ENCODE measurements at regions not wholly inside any gene's neighbourhood (a gene's known extent, or its start where the extent isn't known, plus 50 kb on each side); places are given as distances from the start of the nearest gene placed in this dataset.

DNA sequence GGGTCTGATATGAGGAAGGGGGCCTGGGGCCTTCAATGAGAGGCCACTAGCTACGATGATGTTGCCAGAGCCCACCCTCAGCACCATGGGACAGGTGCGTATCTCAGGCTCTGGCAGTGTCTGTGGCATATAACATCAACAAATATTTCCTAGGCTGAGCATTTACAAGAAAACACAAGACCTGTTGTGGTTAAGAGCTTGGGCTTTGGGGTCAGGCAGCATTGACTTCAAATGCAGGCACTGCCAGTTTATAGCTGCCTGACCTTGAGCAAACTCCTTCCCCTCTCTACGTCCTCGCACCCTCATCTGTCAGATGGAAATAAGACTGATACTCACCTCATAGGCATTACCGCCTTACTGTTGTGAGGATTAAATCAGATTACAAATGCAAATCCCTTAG is 156.0 kb downstream of the KATNAL1 start:
- no peak for DNase-seq (ENCODE audit: low spot score)

DNA sequence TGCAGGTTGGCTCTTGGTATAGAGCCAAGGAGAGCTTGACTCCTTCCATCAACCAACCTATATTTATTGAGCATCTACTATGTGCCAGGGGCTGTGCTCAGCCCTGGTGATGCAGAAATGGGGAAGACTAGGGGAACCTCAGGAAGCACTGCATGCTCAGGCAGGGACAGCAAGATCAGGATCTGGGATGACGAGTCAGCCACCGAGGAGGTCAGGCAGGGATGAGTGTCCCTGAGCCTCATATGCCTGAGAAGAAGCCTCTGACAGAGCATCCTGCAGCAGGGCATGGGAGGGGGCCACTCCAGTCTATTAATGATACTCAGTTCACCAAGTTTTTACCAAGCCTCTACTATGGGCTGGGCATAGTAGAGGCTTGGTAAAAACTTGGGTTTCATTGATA is 158.1 kb downstream of the KATNAL1 start:
- DNase-seq (ENCODE audit: low spot score), result no peak

DNA sequence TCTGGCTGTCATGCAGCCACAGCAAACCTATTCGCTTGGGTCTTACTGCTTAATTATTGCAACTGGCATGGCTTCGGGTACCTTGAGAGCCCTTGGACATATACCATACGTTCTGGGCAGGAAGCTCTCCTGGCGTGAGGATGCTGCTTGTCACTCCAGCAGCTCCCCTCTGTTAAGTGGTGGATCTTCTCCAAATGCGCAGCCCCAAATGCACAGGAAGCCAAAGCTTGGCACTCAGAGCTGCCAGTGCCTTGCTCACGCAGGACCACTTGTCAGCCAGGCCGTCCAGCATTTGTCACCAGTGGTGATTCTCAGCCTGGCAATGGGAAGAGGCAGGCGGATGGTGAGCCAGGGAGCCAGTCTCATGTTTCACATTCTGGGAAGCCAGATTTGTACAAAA is 158.6 kb downstream of the KATNAL1 start:
- DNase-seq (ENCODE audit: low spot score), result no peak

DNA sequence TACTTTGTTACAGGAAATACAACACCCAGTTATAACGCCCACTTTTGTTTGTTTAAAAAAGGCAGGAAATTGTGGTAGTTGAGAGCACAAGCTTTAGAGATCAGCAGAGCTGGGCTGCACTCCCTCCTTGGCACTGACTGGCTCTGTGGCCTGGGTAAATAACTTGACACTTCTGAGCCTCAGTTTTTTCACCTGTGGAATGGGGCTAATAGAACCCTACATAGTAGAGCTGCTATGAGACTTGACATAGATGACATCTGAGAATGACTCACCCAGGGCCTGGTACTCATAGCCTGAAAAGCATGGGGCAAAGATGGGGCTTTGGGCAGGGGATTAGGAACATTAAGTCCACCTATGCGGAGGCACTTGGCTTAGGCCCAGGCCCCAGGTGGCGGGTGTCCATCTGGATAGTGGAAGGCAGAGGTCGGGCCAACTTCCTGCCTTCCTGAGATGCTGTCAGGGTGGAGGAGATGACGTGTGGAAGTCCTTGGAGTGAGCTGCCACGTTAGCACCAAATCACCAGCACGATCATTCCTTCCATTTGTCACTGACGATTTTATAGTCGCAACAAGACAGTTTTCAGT is 159.1 kb downstream of the KATNAL1 start:
- no peak for DNase-seq (ENCODE audit: low spot score)

DNA sequence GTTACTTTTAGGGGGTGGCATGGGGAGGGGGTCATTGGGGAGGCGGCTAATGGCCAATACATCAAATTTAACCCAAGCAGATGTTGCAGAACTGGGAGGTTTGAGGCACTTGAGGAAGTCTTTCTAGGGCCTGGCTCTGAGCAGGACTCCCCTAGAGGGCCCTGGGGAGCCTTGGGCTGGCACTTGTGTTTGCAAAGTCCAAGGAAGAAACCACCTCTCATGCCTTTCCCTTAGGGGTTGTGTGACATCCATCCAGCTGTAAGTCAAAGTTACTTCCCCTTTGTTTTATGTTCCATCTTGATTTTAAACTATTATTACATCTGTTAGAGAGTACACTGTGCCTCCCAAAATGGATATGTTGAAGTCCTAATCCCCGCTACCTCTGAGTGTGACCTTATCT is 159.9 kb downstream of the KATNAL1 start:
- no peak for DNase-seq (ENCODE audit: low spot score)

DNA sequence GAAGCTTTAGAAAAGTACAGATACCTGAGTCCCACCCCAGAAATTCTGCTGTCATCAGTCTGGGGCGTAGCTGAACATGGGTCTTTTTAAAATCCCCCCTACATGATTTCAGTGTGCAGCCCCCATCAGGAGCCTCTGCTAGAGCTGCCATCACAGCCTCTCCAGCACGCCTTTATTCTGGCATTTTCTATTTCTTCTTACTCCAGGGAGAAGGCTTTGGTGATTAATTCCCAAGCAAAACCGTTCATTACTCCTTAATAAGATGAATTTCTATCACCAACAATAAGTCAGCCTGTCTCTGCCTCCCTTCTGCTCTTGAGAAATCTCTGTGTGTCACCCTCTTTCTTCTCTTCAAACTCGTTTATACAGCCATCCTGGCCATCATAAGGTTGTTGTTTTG is 160.3 kb downstream of the KATNAL1 start:
- no peak for DNase-seq (ENCODE audit: low spot score)

DNA sequence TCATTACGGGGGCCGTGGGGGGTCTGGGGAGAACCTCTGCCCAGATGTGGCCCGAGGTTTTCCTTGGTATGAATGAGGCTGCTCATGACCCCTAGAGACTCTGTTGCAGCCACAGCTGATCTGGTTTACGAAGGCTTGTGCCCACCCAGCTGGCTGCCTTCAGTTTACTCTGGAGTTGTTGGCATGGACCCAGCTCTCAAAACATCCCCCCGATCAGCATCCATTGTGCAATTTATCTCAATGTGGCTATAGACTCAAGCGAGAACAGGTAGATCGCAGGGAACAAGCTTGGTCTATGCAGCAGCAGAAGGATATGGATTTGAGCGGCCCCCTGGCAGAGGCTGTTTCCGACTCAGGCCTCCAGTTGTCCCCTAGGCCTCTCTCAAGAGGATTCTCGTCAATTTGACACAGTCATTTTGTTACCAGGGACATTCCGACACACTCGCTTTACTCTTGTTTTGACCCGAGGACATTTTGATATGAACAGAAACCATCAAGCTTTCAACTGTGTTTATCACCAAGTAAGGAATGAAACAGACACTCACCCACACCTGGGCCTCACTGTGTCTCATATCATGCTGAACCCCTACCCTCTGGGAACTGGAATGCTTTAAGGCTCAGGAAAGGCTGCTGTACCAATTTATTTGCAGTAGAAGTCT is 161.5 kb downstream of the KATNAL1 start:
- DNase-seq (ENCODE audit: low spot score), result no peak

DNA sequence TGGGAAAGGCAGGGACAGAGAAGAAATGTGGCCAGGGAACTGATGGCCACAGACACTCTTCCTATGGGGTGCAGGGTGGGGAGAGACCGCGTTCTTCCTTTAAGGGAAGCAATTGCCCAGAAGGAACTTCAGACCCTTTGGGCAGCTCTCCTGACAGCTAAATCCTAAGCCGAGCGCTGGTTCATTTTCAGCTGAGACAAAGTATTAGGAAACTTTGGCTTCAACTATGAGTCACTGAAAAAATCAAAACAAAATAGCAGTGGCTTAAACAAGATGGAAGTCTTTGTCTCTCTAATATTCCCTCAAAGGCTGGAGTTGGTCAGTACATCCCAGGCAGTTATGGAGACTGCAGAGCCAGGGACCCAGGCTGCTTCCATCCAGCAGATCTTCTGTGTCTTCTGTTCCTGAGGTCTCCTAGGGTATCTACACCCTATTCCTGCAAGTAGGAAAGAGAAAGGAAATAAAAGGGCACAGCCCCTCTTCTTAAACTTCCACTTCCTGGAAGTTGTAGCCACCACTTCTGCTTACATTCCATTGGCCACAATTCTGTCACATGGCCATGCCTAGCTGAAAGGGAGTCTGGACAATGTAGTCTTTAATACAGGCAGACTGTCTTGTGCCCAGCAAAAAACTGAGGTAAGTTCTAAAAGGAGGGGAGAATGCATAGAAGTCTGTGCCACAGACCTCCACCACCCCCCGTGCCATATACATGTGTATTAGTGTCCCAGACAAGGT is 163.5 kb downstream of the KATNAL1 start:
- DNase-seq (ENCODE audit: low spot score), result no peak

DNA sequence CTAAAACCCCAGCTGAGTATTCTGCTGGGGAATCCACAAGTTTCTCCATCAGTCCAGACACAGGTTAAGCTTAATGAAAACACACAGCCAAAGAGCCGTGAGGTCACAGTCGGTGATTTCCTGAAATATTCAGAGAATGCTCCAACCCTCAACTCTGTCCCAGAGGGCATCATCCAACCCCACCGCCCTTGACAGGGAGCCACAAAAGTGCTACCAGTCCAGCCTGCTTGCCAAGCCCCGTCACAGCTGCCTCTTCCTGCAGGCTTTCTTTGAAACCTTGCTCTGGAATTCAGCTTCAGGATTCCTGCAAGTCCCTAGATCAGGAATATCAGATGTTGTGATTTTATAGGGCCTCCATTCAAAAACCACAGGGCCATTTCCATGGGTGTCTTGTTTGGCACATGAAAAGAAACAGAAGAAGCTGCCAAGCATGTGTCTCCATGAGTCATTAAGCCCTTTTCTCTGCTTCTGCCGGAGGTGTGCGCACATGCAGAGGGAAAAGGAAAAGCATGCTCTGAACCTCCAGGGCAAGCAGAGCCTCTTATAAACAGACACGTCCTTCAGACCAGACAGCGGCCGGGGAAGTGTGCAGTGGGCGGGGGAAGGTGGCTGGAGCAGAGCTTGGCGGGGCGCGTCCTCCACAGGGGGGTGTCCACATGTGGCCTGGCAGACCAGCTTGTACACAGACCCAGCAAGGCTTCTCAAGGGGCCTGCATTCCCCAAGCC is 164.7 kb downstream of the KATNAL1 start:
- no peak for DNase-seq (ENCODE audit: low spot score)

DNA sequence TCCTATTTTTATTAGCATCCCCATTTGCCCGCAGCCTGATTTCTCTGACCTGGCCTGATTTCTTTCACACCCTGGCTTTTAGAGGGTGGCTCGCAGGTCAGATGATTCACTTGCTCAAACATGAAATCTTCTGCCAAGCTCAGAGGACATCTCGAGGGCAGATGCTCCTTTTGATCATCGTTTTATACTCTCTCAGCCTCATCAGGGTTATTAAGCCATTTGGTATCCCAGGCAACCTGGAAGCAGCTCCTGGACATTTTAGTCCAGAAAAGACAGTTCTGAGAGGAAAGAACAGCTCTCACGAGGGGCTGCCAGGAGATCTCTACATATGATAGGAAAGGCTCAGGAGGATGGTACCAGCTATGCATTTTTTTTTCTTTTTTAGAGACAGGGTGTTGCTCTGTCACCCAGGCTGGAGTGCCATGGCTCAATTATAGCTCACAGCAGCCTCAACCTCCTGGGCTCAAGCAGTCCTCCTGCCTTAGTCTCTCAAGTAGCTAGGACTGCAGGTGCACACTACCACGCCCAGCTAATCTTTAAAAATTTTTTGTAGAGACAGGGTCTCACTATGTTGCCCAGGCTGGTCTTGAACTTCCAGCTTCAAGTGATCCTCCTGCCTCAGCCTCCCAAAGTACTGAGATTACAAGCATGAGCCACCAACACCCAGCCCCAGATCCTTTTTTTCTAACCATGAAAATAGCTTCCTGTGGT is 165.4 kb downstream of the KATNAL1 start:
- DNase-seq (ENCODE audit: low spot score), result no peak

DNA sequence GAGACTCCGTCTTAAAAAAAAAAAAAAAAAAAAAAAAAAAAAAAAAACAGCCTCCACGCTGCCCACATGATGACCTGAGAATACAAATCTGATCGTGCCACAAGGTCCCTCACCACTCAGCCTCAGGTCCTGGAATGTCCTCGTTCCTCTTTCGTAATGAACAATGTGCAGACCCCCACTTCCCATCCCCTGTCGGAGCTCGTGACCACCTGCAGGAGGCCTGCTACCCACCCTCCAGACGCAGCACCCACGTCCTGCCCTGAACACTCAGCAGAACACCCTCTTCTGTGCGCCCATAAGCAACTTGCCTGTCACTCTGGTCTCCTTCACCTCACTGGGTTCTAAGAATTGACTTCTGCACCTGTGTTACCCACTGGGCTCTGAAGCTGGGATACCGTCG is 166.4 kb downstream of the KATNAL1 start:
- DNase-seq (ENCODE audit: low spot score), result no peak

DNA sequence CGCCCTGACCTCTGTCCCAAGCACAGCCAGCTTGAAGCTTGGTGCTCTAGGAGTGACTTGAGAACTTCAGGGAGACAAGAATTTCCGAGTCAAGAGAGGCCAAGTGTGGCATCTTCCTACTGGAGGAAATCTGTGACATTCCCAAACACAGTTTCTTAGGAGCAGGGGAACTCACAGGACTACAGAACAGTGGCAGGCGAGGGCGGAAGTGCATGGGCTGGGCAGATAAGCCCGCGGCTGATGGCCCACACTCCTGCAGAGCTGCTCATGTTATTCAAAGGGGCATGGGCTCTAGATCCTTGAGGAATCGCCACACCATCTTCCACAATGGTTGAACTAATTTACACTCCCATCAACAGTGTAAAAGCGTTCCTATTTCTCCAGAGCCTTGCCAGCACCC is 168.8 kb downstream of the KATNAL1 start:
- DNase-seq (ENCODE audit: low spot score), result no peak

DNA sequence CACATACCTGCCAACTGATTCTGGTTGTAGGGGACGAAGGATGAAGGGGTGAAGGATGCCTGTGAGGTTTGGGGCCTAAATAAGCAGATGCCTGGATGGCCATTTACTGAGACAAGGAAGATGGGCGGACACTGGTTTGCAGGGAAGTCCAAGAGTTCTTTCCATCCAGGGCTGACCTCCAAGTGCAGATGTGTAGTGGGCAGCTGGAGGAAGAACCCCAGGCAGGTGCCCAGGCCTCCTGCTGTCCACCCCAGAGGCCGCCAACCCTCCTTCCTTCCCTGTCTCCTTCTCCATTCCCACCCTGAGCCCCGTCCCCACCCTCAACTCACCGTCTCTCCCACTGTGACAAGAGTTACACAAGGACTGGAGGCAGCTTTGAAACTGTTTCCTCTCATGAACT is 171.5 kb downstream of the KATNAL1 start:
- no peak for DNase-seq (ENCODE audit: low spot score)

DNA sequence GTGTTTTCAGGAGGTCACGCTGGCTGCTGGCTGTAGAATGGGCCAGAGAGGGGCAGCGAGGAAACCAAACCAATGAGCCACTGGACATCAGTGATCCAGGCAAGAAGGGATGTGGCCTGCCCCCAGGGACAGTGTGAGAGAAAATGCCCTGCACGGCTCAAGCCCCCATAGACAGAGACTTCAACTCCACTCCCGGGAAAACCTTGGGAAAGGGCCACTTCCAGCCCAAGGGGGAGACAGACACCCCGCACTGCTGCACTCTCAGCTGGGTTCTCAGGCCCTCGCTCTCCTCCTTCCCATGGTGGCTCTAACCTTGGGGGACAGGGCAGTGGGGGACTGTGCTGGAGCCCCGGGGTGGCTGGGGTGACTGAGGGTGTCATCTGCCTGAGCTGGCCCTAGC is 172.0 kb downstream of the KATNAL1 start:
- no peak for DNase-seq (ENCODE audit: low spot score)

DNA sequence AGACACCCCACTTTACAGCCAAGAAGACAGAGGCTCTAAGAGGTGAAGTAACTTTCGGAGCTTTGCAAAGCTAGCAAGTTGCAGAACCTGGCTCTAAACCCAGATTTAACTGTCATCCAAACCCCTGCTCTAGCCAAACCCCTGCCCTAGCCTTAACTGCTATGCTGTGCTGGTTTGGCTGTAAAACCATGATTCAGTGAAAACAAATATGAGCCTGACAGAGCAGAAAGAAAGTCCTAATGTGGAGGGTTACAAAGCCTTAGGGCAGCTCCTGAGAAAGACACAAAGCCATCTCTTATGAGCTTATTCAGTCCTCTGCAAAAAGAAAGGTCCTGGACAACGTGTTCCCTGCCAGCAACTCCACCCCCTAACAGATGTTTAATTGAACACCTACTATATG is 172.8 kb downstream of the KATNAL1 start:
- no peak for DNase-seq (ENCODE audit: low spot score)

DNA sequence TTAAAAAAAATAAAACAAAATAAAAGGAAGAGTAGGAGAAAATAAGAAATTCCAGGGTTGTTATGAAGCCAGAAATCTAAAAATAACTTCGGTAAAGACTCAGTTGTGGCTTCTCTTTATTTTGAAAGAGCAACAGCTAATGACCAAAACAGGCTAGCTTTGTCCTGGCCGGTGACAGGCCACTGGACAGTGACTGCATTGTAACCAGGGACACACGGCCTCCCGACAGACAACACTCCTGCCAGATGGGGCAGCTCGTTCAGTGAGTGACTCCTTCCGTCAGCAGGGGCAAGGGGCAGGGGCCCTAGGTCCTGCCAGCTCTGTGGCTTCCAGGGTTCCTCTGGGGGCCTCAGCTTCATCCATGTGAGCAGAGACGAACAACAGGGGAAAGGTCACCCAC is 173.4 kb downstream of the KATNAL1 start:
- no peak for DNase-seq (ENCODE audit: low spot score)

DNA sequence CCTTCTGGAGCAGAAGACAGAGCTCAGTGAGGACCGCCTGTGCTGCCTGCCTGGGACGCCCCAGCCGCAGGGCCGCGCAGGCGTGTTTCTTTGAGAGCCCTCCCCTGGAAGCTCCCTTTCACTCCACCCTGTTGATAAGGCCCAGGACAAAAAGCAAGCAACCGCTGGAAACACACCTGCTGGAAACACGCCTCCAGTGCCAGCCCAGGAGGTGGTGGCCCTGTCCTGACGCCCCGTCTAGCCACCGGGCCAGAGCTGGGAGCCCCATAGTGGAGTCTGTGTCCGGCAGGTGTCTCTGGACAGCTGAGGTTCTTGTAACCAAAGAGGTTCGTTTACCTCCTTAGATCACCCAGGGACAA is 173.8 kb downstream of the KATNAL1 start:
- no peak for DNase-seq (ENCODE audit: low spot score)

DNA sequence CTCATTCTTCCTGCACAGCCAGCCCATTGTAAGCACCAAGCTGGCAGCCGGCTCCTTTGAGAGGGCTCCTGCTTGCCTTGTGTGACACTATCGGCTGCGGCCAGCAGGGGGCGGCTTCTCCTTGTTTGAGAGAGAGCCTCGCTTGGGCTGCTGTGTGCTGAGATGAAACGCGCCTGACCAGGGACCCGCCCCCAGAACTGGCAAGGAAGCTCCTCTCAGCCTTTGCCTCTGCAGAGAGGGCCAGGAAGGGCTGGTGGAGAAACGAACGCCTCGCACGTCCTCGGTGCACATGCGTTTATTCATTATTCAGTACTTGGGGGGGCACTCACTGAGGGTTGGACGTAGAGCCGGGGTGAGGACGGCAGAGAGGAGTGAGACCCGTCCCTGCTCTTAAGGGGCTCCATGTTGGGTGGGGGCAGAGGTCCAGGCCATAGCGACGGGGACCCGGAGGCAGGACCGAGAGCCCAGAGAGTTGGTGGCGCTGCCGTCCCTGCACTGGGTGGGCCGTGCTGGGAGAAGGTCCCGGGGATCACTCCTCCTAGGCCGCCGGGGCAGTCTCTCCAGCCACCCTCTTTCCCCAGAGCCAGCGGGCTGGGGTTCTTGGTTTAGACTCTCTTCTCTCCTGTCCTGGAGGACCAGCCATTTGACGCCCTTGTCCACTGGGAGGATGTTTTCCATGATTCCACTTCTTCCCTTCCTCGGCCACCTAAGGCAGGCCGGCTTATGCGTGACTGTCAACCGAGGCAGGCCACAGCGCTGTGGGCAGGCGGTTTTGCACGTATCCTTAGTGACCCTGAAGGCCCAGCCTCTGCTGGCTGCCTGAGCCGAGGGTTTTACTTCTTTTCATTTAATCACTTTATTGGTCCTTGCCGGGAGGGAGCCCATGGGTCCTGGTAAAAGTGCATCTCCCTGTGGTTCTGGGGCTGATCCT is 174.5 kb downstream of the KATNAL1 start:
- DNase-seq (ENCODE audit: low spot score), result peak; percentile 88

DNA sequence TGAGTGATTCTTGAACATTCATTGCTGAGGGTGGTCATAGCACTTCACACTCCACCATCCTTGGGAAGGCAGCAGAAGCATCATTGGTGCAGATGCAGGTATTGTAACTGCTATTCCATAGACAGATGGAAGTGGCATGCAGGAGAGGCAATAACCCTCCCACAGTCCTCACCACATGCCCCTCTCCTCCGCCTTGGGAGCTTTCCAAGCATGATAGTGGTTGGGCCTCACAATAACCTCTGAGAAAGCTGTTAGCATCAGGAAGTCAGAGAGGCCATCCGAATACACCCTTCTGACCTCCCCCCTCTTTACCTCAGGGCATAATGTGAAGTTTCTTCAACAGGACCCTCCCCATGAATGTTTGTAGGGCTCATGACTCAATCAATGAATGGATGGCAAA is 177.9 kb downstream of the KATNAL1 start:
- no peak for DNase-seq (ENCODE audit: low spot score)

DNA sequence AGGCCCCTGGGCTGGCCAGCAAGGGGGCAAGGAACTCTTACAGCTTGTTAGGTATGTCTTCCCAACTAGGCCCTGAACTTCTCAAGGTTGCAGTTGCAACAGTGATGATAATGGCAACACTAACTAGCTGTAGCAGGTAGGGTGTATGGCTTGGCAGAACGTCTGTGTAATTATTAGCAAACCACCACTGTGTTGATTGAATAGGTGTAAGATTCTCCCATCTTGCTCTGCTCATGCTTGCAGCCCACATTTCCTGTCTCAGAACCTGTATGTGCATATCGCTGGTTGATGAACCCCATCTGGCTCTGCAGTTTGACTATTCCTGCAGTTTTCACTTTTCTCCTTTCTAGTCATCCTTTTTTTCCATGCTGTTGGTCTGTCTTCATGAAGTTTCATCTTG is 178.8 kb downstream of the KATNAL1 start:
- no peak for DNase-seq (ENCODE audit: low spot score)

DNA sequence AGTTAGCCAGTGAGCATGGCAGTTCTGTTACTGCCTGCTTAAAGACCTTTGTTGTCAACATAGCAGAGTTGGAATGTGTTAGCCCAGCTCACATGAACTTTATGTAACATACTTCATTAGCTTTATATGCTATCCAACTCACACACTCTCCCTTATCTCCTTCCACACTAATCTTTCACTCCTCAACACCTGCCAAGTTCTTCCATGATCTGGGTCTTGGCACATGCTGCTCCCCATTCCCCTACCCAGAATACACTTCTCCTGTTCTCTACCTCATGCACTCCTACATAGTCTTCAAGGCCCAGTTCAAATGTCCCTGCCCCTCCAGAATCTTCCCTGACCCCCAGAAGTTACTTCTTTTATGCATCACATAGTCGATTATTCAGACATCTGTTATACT is 179.3 kb downstream of the KATNAL1 start:
- DNase-seq (ENCODE audit: low spot score), result no peak
